Activated B cell treated with CpG ODN at 0.5 μM for 24 hours (primary cell): ENCODE measurements at regions not wholly inside any gene's neighbourhood (a gene's known extent, or its start where the extent isn't known, plus 50 kb on each side); places are given as distances from the start of the nearest gene placed in this dataset.
"Not testable (repeated sequence)": the region's sequence is repeated elsewhere in the genome, so short reads cannot be mapped to it uniquely, and the experiment has no call there.

Source experiments
- ATAC-seq: fragments of 200-7000 bp; cut with Tn5 transposase; one replicate; pipeline ENCODE4 v1.10.0; 2021; ENCODE audit warnings: low read depth, mild to moderate bottlenecking, moderate library complexity
- CTCF ChIA-PET: fragments of 350-600 bp; sonication (Branson Sonifier 250); formaldehyde crosslinking; loops from one replicate; lab custom pipeline; 2021; ENCODE audit warnings: antibody characterized with exemption; lab: Charles Lee
- POLR2A ChIA-PET: fragments of 350-600 bp; sonication (Branson Sonifier 250); formaldehyde crosslinking; loops from one replicate; lab custom pipeline; 2021; ENCODE audit warnings: antibody characterized with exemption; lab: Charles Lee
- DNase-seq: peaks from one replicate; pipeline ENCODE4 v3.0.0; 2022
- H3K27ac Mint-ChIP-seq: one replicate; pipeline ENCODE4 v1.8.0; 2020; ENCODE audit warnings: mixed read lengths
- H3K27me3 Mint-ChIP-seq: one replicate; pipeline ENCODE4 v1.8.0; 2021; ENCODE audit warnings: mixed read lengths
- H3K36me3 Mint-ChIP-seq: one replicate; pipeline ENCODE4 v1.8.0; 2021; ENCODE audit warnings: low read depth, mixed read lengths
- H3K4me1 Mint-ChIP-seq: one replicate; pipeline ENCODE4 v1.8.0; 2021; ENCODE audit warnings: mixed read lengths
- H3K4me3 Mint-ChIP-seq: one replicate; pipeline ENCODE4 v1.8.0; 2020; ENCODE audit warnings: mild to moderate bottlenecking, mixed read lengths
- H3K9me3 Mint-ChIP-seq: one replicate; pipeline ENCODE4 v1.8.0; 2020; ENCODE audit warnings: mixed read lengths
- CTCF ChIP-seq: fragments of 200-600 bp; IDR thresholded peaks from one replicate; pipeline ENCODE4 v1.8.0; 2022; ENCODE audit warnings: antibody characterized with exemption, mild to moderate bottlenecking
- intact Hi-C: fragments of 100-400 bp; cut with micrococcal nuclease; formaldehyde crosslinking; loops from one replicate; pipeline ENCODE4 v1.15.1; 2024

GRCh38 chr11:44366741-44367140 lies 56.8 kb upstream of the ALX4 start:
- ATAC-seq (no peak), DNase-seq (no peak)
- POLR2A ChIA-PET, result no interaction called here
- intact Hi-C loops, result no loop called here
- peaks cover 26% of the 10 kb centered on the region for H3K27me3 Mint-ChIP-seq
- peaks cover 6% of the 10 kb centered on the region for H3K9me3 Mint-ChIP-seq
- no peak overlapping the region for H3K4me3 Mint-ChIP-seq
- no peaks in the 10 kb centered on the region for H3K36me3 Mint-ChIP-seq
- no peak for TF ChIP-seq CTCF
- CTCF ChIA-PET, result no interaction called here
- H3K27ac Mint-ChIP-seq, result no peak overlapping the region
- no peaks in the 10 kb centered on the region for H3K4me1 Mint-ChIP-seq

- H3K36me3 Mint-ChIP-seq, result no peaks in the 10 kb centered on the region
- peaks cover 24% of the 10 kb centered on the region for H3K27me3 Mint-ChIP-seq
- DNase-seq (no peak), ATAC-seq (no peak)
- H3K4me3 Mint-ChIP-seq, result no peak overlapping the region
- ChIA-PET POLR2A (no interaction called here), CTCF (no interaction called here)
- H3K9me3 Mint-ChIP-seq, result peaks cover 6% of the 10 kb centered on the region
- intact Hi-C loops, result no loop called here
- no peaks in the 10 kb centered on the region for H3K4me1 Mint-ChIP-seq
- TF ChIP-seq CTCF, result no peak
- H3K27ac Mint-ChIP-seq, result no peak overlapping the region
These were observed 57.5 kb upstream of the ALX4 start for GRCh38 chr11:44367452-44367851.

GRCh38 chr11:44368886-44369285 lies 58.9 kb upstream of the ALX4 start:
- no peak overlapping the region for H3K27ac Mint-ChIP-seq
- H3K4me3 Mint-ChIP-seq, result no peak overlapping the region
- peaks cover 2% of the 10 kb centered on the region for H3K9me3 Mint-ChIP-seq
- ChIA-PET CTCF (no interaction called here), POLR2A (no interaction called here)
- ATAC-seq (no peak), DNase-seq (no peak)
- H3K27me3 Mint-ChIP-seq, result peaks cover 13% of the 10 kb centered on the region
- no peak for TF ChIP-seq CTCF
- H3K36me3 Mint-ChIP-seq, result no peaks in the 10 kb centered on the region
- no peaks in the 10 kb centered on the region for H3K4me1 Mint-ChIP-seq
- intact Hi-C loops, result no loop called here

DNA sequence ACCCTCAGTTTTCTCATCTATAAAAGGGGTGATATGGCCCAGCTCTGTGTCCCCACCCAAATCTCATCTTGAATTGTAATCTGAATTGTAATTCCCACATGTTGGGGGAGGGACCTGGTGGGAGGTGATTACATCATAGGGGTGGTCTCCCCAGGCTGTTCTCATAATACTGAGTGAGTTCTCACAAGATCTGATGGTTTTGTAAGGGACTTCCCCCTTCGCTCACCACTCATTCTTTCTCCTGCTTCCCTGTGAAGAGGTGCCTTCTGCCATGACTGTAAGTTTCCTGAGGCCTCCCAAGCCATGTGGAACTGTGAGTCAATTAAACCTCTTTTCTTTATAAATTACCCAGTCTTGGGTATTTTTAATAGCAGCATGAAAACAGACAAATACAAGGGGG lies 61.1 kb upstream of the ALX4 start:
- intact Hi-C loops, H3K36me3 Mint-ChIP-seq, ATAC-seq, POLR2A ChIA-PET, H3K27me3 Mint-ChIP-seq, H3K4me1 Mint-ChIP-seq, H3K27ac Mint-ChIP-seq, H3K4me3 Mint-ChIP-seq, CTCF ChIA-PET, H3K9me3 Mint-ChIP-seq, DNase-seq: not testable (repeated sequence)

DNA sequence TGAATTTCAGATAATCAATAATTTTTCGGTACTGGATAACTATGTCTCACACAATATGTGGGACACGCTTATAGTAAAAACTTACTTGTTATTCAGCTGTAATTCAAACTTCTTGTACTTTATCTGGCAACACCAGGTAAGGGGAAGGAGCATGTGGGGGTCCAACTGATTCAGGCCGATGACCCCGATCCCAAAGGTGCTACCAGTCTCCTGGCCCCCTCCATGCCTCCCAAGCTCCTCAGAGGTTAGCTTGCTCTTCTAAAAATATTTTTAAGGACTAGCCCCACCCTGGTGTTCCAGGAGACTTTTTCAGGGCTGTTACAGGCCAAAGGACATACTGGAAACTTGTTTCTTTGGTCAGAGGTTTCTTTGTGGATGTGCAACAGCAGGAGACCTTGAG lies 61.8 kb upstream of the ALX4 start:
- no peak for ATAC-seq
- TF ChIP-seq CTCF, result no peak
- H3K27ac Mint-ChIP-seq, result no peak overlapping the region

GRCh38 chr11:44372989-44373388 lies 63.0 kb upstream of the ALX4 start:
- H3K27me3 Mint-ChIP-seq, result peaks cover 1% of the 10 kb centered on the region
- ChIA-PET CTCF (no interaction called here), POLR2A (no interaction called here)
- H3K9me3 Mint-ChIP-seq, result peaks cover 5% of the 10 kb centered on the region
- no peaks in the 10 kb centered on the region for H3K36me3 Mint-ChIP-seq
- no peak for ATAC-seq
- H3K27ac Mint-ChIP-seq, result no peak overlapping the region
- H3K4me1 Mint-ChIP-seq, result no peaks in the 10 kb centered on the region
- TF ChIP-seq CTCF, result no peak
- no peak for DNase-seq
- no peak overlapping the region for H3K4me3 Mint-ChIP-seq
- intact Hi-C loops, result no loop called here

More for the DNA sequence above, 61.8 kb upstream of the ALX4 start:
- POLR2A ChIA-PET, result no interaction called here
- H3K4me1 Mint-ChIP-seq, result no peaks in the 10 kb centered on the region
- no peak for DNase-seq
- no peak overlapping the region for H3K4me3 Mint-ChIP-seq
- CTCF ChIA-PET, result no interaction called here
- H3K9me3 Mint-ChIP-seq, result no peaks in the 10 kb centered on the region
- no peaks in the 10 kb centered on the region for H3K36me3 Mint-ChIP-seq
- intact Hi-C loops, result no loop called here
- peaks cover 1% of the 10 kb centered on the region for H3K27me3 Mint-ChIP-seq
